HUES48 (cell line): ENCODE measurements at regions not wholly inside any gene's neighbourhood (a gene's known extent, or its start where the extent isn't known, plus 50 kb on each side); places are given as distances from the start of the nearest gene placed in this dataset.
"Not testable (repeated sequence)": the region's sequence is repeated elsewhere in the genome, so short reads cannot be mapped to it uniquely, and the experiment has no call there.

Source experiments
- H3K27ac ChIP-seq: one replicate; pipeline ENCODE4 v1.7.0; 2013; ENCODE audit warnings: low read depth, low read length, inconsistent platforms
- H3K27me3 ChIP-seq: 2 replicates; pipeline ENCODE4 v1.6.1; 2013; ENCODE audit warnings: mild to moderate bottlenecking, low read length; ENCODE audit not compliant: control insufficient read depth, insufficient read depth
- H3K36me3 ChIP-seq: 2 replicates; pipeline ENCODE4 v1.6.1; 2013; ENCODE audit warnings: low read length; ENCODE audit not compliant: control insufficient read depth, insufficient read depth
- H3K4me1 ChIP-seq: 2 replicates; pipeline ENCODE4 v1.6.1; 2013; ENCODE audit warnings: mild to moderate bottlenecking, low read length; ENCODE audit not compliant: control insufficient read depth, insufficient read depth
- H3K4me3 ChIP-seq: 2 replicates; pipeline ENCODE4 v1.5.1; 2013; ENCODE audit warnings: mild to moderate bottlenecking, low read depth, low read length
- H3K9ac ChIP-seq: 2 replicates; pipeline ENCODE4 v1.6.1; 2013; ENCODE audit warnings: mild to moderate bottlenecking, low read depth, low read length, moderate library complexity
- H3K9me3 ChIP-seq: 2 replicates; pipeline ENCODE4 v1.6.1; 2013; ENCODE audit warnings: low read length; ENCODE audit not compliant: control insufficient read depth, insufficient read depth

DNA sequence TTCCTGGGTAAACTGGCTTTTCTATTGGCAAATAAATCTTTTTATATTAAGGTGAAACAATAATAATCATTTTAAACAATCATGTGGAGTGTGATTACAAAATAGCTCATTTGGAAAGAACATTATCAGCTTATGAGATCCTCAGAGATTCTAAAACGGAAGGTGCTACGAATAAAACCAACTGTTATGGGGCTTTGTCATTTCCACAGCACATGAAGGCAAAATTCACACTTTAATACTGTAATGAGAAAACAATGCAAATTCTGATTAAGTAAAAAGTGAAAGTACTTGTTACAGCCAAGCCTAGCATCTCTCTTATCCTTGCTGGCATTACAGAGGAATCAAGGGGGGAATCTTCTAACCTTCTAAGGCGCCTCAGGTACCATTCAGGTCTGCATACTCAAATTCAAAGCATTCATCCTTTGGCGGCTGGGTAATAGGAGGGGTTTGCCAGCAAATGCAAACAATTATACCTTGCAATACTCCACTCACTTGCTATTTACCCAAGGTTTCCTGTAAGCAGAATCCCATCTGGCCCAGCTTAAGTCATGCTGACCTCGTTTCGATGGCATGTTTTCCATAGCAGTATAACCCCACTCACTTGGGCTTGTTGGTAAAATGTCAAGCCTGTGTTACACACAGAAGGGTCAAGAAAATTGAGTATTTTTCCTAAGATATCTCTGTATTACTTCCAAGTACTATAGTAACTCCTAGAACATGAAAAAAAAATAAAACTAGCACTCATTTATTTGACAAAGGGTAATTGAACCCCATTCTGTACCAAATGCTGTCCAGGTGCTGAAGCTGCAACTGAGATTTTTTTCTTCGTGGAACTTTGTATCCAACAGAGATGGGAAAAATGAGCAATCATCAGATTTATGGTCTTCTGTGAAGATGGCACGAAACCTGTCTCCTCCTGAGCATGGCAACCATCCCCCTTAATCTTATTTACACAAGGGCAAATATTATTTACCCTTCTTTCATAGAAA is 183.7 kb upstream of the LMCD1 start:
- peaks cover 38% of the 10 kb centered on the region for H3K4me1 ChIP-seq
- no peak overlapping the region for H3K27ac ChIP-seq
- H3K27me3 ChIP-seq: no peaks in the 10 kb centered on the region
- no peaks in the 10 kb centered on the region for H3K36me3 ChIP-seq
- no peak overlapping the region for H3K9ac ChIP-seq
- H3K4me3 ChIP-seq: no peak overlapping the region
- H3K9me3 ChIP-seq: no peaks in the 10 kb centered on the region

DNA sequence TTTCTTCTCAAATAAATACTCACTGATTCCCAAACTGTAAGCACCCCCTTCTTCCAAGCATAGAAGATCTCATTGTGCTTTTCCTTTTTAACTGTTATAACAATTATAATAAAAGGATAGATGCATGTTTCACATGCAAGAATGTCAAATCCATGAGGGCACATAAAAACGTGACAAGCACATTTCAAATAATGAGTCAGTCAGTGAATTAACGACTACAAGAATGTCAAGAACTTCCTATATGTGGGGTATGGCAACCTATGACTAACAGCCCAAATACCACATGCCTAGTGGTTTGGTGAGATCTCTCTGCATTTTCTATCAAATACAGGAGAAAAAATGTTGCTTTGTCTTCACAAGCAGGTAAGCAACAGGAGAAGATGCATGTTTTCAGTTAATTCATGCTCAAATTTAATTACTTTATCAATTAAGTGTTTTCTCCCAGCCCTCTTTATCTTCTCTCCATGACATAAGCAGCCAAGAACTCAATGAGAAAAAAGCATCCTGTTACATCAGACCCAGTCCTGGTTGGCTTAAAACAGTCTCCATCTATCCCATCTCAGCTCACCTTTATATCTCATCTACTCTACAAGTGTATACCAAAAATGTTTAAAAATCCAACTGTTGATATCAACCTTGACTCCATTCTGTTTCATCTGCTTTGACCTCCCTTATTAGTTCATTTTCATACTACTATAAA is 181.5 kb upstream of the LMCD1 start:
- Histone ChIP-seq H3K27me3 (no peaks in the 10 kb centered on the region), H3K4me3 (no peak overlapping the region), H3K9me3 (no peaks in the 10 kb centered on the region), H3K27ac (peak overlapping the region; percentile 14), H3K4me1 (peaks cover 38% of the 10 kb centered on the region), H3K36me3 (no peaks in the 10 kb centered on the region), H3K9ac (no peak overlapping the region)

DNA sequence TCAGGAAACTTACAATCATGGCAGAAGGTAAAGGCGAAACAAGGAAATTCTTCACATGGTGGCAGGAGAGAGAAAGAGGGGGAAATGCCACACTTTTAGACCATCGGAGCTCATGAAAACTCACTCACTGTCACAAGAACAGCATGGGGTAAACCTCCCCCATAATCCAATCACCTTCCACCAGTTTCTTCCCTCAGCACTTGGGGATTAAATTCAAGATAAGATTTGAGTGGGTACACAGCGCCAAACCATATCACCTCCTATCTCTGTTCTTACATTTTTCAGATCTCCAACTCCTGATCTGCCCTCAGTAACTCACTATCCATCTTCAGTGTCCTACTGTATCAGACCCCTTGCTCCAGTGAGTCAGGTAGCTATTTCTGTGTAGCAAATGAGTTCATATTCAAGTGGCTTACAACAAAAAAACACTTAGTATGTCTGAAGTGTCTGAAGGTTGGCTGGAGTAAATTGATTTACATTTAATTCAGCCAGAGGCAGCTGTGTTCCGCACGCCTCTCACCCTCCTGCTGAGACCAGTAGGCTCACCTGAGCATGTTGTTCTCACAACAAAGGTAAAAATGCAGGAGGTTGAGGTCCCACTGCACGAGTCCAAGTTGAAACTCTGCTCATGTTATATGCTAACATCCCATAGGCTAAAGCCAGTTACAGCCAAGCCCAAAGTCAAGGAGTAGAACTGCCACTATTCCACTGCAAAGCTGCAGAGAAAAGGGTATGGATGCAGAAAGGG is 180.7 kb upstream of the LMCD1 start:
- Histone ChIP-seq H3K4me3 (no peak overlapping the region), H3K9ac (no peak overlapping the region), H3K27me3 (no peaks in the 10 kb centered on the region), H3K36me3 (no peaks in the 10 kb centered on the region), H3K9me3 (no peaks in the 10 kb centered on the region), H3K4me1 (peaks cover 38% of the 10 kb centered on the region), H3K27ac (peak overlapping the region; percentile 70)

DNA sequence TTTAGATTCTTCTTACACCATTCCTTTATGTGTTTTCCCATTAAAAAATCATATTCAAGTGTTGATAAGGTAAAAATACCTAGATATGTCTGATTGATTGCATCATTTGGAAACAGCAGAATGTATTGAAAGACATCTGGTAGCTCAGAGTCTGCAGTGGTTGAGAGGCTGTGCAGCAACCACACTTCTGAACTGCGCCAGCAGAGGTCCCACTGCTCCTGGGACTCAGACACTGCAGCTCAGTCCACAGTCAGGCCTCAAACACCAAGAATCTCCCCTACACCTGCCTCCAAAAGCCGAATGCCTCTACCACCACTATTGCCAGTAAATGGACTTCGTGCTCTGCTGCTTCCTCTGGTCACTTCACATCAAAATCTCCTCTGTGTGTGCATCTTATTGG is 176.9 kb upstream of the LMCD1 start:
- Histone ChIP-seq H3K9me3 (no peaks in the 10 kb centered on the region), H3K4me1 (peaks cover 19% of the 10 kb centered on the region)

DNA sequence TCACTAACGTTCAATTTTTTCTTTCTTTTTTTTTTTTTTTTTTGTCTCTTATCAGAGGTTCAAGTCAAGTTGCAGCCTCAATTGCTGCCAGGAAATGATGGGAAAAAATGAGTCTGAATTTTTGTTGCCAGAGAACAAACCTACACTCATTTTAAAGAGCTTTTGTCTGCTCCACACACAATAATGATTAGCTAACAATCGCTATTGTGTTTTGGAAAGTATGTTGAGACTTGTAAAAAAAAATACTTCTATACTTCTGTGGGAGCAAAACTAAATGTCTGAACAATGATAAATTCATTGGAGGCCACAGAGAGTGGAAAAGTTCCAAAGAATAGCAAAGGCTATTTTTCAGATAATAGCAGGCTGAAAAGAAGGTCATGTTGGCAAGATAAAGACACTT is 176.3 kb upstream of the LMCD1 start:
- H3K9me3 ChIP-seq: no peaks in the 10 kb centered on the region
- H3K9ac ChIP-seq: no peak overlapping the region
- peaks cover 16% of the 10 kb centered on the region for H3K4me1 ChIP-seq
- no peaks in the 10 kb centered on the region for H3K27me3 ChIP-seq
- H3K27ac ChIP-seq: no peak overlapping the region
- no peaks in the 10 kb centered on the region for H3K36me3 ChIP-seq
- no peak overlapping the region for H3K4me3 ChIP-seq

More for the DNA sequence above, 176.9 kb upstream of the LMCD1 start:
- Histone ChIP-seq H3K36me3 (no peaks in the 10 kb centered on the region), H3K4me3 (no peak overlapping the region), H3K27ac (no peak overlapping the region), H3K27me3 (no peaks in the 10 kb centered on the region), H3K9ac (no peak overlapping the region)

DNA sequence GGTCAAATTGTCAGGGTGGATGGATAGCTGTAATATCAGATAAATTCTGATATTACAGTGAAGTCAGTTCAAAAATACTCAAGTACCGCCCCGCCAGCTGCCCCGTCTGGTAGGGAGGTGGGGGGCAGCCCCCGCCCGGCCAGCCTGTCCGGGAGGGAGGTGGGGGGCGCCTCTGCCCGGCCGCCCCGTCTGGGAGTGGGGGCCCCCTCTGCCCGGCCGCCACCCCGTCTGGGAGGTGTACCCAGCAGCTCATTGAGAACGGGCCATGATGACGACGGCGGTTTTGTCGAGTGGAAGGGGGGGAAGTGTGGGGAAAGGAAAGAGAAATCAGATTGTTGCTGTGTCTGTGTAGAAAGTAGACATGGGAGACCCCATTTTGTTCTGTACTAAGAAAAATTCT is 175.8 kb upstream of the LMCD1 start:
- H3K9me3 ChIP-seq, H3K27me3 ChIP-seq, H3K36me3 ChIP-seq, H3K27ac ChIP-seq, H3K4me3 ChIP-seq, H3K9ac ChIP-seq: not testable (repeated sequence)
- H3K4me1 ChIP-seq: peaks cover 11% of the 10 kb centered on the region

DNA sequence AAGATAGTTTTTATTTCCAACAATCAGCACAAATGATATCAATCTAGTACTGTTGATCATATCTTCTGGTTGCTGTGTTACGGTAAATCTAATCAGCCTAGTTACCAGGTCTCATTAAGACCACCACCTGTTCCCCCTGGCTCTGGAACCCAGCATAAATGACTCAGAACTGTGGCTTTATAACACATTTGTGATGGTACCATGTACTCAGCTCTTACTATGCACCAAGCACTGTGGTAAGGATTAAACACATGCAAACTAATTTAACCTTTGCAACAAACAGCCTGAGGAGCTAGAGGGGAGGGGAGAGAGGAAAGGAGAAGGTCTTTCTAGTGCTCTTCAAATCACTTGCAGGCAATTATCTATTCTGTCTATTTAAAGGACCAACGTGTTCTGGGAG is 173.9 kb upstream of the LMCD1 start:
- no peaks in the 10 kb centered on the region for H3K36me3 ChIP-seq

DNA sequence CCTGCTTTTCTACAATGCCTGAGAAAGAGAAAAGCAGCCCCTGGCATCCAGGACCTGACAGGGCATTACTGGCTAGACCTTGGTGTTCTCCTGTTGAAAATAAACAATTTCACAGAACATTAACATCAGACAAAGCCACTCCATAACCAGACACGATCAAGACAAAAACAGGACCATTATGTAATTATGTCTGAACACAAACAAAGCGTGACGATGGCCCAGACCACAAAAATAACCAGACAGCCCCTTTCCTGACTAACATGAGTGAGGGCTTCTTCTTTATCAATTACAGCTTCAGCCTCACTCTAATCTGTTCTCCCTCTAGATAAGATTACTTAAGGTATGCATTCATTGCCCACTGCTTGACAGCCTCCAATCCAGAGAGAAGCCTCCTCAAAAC is 172.7 kb upstream of the LMCD1 start:
- Histone ChIP-seq H3K4me1 (no peaks in the 10 kb centered on the region), H3K9me3 (no peaks in the 10 kb centered on the region), H3K9ac (no peak overlapping the region), H3K36me3 (no peaks in the 10 kb centered on the region), H3K27me3 (no peaks in the 10 kb centered on the region), H3K4me3 (no peak overlapping the region), H3K27ac (no peak overlapping the region)

More for the DNA sequence above, 173.9 kb upstream of the LMCD1 start:
- Histone ChIP-seq H3K27me3 (no peaks in the 10 kb centered on the region), H3K9me3 (no peaks in the 10 kb centered on the region), H3K4me3 (no peak overlapping the region), H3K27ac (no peak overlapping the region), H3K9ac (no peak overlapping the region), H3K4me1 (no peaks in the 10 kb centered on the region)

DNA sequence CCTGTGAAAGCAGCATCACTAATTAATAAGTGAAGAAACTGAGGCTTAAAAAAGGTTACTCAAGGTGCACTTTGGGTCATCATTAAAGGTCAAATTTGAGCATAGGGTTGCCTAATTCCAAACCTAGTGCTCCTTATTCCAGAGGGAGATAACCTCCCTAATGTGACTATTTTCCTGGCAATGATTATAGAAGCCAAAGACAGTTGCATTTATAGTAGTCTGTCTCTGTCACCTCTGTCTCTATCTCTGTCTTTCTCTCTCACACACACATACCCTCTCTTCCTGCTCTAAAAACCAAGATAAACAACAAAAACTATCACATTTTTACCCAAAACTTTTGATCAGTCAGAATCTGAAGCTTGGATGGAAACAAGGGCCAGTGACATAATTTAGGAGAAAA is 172.0 kb upstream of the LMCD1 start:
- Histone ChIP-seq H3K9ac (no peak overlapping the region), H3K4me1 (no peaks in the 10 kb centered on the region), H3K36me3 (no peaks in the 10 kb centered on the region), H3K27ac (no peak overlapping the region), H3K9me3 (no peaks in the 10 kb centered on the region), H3K4me3 (no peak overlapping the region), H3K27me3 (no peaks in the 10 kb centered on the region)

DNA sequence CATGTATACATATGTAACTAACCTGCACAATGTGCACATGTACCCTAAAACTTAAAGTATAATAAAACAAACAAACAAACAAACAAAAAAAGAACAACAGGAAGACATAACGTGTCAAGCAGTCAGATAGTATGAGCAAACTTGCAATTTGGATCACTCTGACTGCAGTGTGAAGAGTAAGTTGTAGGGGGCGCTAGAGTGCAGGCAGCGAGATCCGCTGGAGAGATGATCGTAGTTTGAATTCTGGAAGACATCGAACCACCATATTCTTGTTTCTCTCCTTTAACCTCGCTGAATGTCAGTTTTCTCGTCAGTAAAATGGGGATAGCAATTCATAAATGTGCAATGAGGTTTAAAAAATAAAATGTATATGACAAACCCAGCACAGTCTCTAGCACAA is 165.2 kb upstream of the LMCD1 start:
- H3K36me3 ChIP-seq: no peaks in the 10 kb centered on the region
- H3K4me1 ChIP-seq: peaks cover 17% of the 10 kb centered on the region
- H3K4me3 ChIP-seq: no peak overlapping the region
- H3K27me3 ChIP-seq: no peaks in the 10 kb centered on the region
- no peaks in the 10 kb centered on the region for H3K9me3 ChIP-seq
- no peak overlapping the region for H3K9ac ChIP-seq
- H3K27ac ChIP-seq: no peak overlapping the region
